ENCODE measurements at regions not wholly inside any gene's neighbourhood (a gene's known extent, or its start where the extent isn't known, plus 50 kb on each side); places are given as distances from the start of the nearest gene placed in this dataset.
"Not testable (repeated sequence)": the region's sequence is repeated elsewhere in the genome, so short reads cannot be mapped to it uniquely, and the experiment has no call there.

DNA sequence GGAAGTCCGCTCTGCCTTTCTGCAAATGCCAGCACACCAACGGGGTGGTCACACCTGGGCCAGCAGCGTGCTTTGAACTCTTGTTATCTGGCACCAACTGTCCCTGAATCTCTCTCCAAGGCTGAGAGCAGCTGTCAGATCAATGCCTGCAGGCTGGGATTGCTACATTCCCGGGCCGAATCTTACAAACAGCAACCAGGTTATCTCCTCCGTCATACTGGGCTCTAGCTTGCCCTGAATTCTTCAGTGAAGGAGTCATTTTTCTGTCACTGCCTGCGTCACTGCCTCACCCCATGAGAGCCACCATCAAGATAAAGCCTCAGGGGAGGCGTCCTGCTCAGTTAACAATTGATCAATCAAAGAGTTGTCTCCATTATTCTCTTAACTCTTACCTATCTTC lies 329.4 kb upstream of the PPARGC1A start:
- Histone ChIP-seq H3K4me3 (no peak overlapping the region), H3K9me3 (no peaks in the 10 kb centered on the region), H3K27me3 (no peaks in the 10 kb centered on the region), H3K36me3 (no peaks in the 10 kb centered on the region)
- no peak for DNase-seq

DNA sequence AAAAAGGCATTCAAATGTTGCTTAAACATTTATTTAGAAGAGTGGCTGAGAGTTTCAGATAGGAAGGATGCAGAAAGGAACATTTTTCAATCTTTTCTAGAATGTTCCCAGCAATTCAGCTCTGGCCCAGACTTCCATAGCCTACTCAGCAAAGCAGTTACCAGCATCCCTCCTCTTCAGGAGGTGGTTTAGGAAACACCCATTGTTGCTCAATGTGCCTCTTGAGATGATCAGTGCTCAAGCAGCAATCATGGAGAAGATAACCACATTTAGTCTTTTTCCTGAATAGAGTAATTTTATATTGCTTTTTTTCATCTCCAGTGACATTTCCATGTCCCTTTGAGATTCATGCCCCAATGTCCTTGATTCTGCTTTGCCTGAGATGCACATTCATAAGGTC lies 328.7 kb upstream of the PPARGC1A start:
- DNase-seq = no peak
- H3K4me3 ChIP-seq = no peak overlapping the region
- H3K36me3 ChIP-seq = no peaks in the 10 kb centered on the region
- no peaks in the 10 kb centered on the region for H3K9me3 ChIP-seq
- H3K27me3 ChIP-seq = no peaks in the 10 kb centered on the region

DNA sequence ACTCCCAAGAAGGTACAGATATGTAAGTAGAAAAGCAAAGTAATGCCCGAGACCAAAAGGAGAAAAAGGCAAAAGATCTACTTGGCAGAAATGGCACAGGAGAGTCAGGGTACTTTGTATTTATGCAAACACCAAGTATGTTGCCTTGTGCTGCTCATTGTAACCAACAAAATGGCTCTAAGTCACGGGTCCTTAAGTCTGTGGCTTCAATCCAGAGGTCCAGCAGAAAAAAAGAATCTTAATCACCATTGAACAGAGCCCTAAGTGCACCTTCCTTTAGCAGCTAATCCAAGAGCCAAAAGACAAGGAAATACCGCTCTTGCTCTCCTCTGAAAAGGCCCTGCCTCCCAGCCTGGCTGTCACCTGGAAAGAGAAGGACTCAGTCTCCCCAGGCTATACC lies 324.9 kb upstream of the PPARGC1A start:
- H3K36me3 ChIP-seq = no peaks in the 10 kb centered on the region
- H3K9me3 ChIP-seq = no peaks in the 10 kb centered on the region

DNA sequence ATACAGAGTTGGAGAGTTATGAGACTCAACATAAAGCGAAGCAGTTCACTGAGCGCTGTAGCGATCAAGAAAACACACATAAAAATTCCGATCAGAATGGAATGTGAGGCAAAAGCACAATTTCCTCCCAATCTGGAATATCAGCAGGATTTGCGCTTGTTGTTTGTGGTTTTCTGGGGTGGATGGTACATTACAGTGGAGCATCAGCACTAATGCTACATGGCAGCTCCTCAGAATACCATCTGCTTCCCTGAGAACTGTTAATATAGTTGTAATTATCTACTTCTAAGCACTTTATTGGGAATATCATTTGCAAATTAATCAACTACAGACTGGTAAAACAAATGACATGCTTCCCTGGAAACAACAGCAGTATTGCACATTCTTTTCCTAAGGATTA lies 324.1 kb upstream of the PPARGC1A start:
- Histone ChIP-seq H3K27me3 (no peaks in the 10 kb centered on the region), H3K4me3 (no peak overlapping the region), H3K9me3 (no peaks in the 10 kb centered on the region), H3K36me3 (no peaks in the 10 kb centered on the region)
- DNase-seq = no peak

More for the DNA sequence above, 324.9 kb upstream of the PPARGC1A start:
- no peak for DNase-seq
- H3K4me3 ChIP-seq = no peak overlapping the region
- no peaks in the 10 kb centered on the region for H3K27me3 ChIP-seq

DNA sequence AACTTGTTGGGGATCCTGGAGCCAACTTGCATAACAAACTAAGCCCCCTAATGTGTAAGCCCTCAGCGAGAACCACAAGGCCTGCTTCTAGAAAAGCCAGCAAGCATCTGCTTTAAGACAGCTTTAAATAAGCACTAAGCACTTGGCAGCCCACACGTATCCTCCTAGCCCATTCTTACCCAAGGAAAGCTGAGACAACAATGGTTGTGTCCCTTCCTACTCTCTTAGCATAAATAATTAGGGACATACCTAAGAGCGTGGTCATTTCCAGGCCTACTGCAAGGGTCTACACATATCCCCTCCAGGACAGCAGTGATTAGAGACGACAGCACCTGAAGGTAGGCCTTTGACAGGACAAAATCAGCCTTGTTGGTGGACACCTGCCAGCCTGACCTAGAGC lies 322.8 kb upstream of the PPARGC1A start:
- no peak for DNase-seq
- Histone ChIP-seq H3K27me3 (no peaks in the 10 kb centered on the region), H3K36me3 (no peaks in the 10 kb centered on the region), H3K4me3 (no peak overlapping the region), H3K9me3 (no peaks in the 10 kb centered on the region)

DNA sequence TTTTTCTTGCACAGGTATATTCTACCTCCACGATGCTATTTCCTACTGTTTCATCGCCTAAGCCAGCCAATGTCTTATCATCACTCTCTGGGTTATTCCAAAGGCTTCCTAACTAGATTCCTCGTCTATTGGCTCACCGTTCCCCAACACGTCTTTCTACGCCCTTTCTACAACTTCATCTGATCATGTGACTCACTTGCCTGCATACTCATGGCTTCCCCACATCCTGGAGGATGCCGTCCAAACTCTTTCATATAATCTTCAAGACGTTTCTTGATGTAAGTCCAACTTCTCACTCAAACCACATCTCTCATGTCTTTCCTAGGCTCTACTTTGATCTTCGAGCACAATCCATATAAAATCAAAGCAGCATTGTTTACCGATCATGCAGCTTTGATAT lies 322.0 kb upstream of the PPARGC1A start:
- Histone ChIP-seq H3K27me3 (no peaks in the 10 kb centered on the region), H3K9me3 (no peaks in the 10 kb centered on the region), H3K36me3 (no peaks in the 10 kb centered on the region), H3K4me3 (no peak overlapping the region)
- DNase-seq = no peak

DNA sequence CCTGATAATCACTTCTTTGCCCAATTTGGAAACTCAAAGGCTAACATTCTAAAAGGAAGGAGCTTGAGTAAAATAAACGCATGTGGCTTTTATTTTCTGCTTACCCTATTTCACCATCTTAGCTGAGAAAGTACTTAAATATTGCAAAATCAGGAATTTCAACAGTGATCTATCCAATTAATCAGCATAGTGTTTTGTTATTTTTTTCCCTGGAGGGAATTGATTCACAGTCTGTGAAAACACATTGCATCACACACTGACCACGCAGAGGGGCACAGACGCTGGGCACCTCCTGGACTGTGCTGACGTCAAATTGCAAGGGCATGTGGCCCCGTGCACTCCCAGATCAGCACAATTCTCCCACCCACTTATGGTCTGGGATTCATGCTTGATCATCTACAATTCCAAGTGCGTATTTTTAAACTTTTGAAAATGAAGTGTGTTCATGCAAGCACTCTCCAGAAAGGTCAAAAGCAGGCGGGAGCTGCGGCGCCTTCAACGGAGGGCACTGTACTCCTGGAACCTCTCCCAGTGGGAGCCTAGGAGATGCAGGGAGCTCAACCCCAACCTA lies 320.6 kb upstream of the PPARGC1A start:
- Histone ChIP-seq H3K4me3 (no peak overlapping the region), H3K36me3 (no peaks in the 10 kb centered on the region), H3K9me3 (no peaks in the 10 kb centered on the region), H3K27me3 (no peaks in the 10 kb centered on the region)
- peak; percentile 17 for DNase-seq

DNA sequence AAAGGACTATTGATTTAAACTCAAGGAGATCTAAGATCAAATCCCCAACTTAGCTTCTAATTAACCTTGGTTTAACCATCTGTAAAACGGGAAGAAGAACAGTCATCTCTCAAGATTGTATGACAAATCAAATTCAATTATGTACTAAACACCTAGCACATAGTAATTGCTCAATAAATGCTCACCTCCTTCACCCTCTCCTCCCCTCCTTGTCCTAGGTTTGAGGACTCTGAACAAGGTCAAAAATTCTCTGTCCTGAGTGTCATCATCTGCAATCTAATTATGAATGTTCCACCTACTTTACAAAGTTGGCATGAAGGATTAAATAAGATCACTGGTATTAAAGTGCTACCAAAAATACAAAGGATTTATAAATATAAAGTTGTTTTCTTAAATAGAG lies 320.1 kb upstream of the PPARGC1A start:
- Histone ChIP-seq H3K9me3 (no peaks in the 10 kb centered on the region), H3K4me3 (no peak overlapping the region), H3K27me3 (no peaks in the 10 kb centered on the region), H3K36me3 (no peaks in the 10 kb centered on the region)
- no peak for DNase-seq

DNA sequence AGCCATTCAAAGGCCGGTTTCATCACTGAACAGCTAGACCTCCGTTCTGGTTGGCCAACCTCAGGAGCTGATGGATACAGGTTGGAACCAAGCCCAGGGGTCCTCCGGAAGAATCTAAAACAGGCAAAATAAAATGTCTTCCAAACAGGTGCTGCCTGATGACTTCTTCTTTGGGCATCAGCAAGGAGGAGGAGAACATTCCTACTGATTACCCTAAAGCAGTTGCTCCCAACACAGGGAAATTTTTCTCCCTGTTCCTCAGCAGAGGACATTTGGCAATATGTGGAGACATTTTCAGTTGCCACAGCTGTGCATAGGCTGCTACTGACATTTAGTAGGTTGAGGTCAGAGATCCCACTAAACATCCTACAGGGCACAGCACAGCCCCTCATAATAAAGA lies 319.3 kb upstream of the PPARGC1A start:
- H3K4me3 ChIP-seq = no peak overlapping the region
- H3K9me3 ChIP-seq = no peaks in the 10 kb centered on the region
- H3K36me3 ChIP-seq = no peaks in the 10 kb centered on the region
- no peak for DNase-seq
- H3K27me3 ChIP-seq = no peaks in the 10 kb centered on the region

DNA sequence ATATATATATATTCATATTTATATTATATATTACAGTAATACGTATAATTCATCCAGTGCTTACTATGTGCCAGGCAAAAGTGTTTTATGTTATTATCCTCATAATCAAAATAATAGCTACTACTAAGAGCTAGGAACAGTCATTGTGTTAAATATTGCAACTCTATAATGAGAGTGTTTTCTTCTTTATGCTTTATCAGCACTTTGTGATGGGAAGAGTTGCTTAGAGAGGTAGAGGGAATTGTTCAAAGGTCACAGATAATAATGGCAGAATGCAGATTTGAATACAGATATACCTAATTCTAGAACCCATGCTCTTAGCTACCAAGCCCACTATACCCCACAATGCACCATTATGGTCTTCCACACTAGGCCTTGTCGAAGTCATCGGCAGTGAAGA lies 318.8 kb upstream of the PPARGC1A start:
- Histone ChIP-seq H3K4me3 (no peak overlapping the region), H3K27me3 (no peaks in the 10 kb centered on the region), H3K9me3 (no peaks in the 10 kb centered on the region), H3K36me3 (no peaks in the 10 kb centered on the region)
- no peak for DNase-seq

DNA sequence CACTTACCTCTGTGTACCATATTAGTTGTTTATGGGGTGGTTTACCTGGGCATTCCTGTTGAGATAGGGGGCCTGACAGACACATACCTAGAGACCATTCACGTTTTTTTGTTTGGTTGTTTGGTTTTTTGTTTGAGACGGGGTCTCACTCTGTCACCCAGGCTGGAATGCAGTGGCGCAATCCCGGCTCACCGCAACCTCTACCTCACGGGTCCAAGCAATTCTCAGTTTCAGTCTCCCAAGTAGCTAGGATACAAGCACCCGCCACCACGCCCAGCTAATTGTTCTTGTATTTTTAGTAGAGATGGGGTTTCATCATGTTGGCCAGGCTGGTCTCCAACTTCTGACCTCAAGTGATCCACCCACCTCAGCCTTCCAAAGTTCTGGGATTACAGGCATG lies 314.9 kb upstream of the PPARGC1A start:
- not testable (repeated sequence) for DNase-seq, H3K36me3 ChIP-seq, H3K27me3 ChIP-seq, H3K4me3 ChIP-seq, H3K9me3 ChIP-seq

DNA sequence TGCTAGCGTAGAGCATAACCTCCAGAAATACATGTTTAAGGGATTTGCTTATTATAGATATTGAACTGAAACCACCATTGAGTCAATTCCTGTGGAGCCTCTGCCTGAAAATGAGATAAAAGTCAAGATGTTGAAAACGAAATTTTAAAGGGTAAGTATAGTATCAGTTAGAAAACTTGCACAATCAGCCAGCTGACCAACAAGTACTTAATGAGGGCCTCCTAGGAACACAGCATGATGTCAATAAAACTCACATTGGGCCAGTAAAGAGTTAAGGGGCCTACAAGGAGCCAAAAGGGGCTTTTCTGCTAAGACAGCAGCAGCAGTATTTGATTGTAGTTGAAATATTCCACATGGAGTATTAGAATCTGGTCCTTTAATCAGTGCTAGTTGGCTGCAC lies 314.1 kb upstream of the PPARGC1A start:
- Histone ChIP-seq H3K36me3 (no peaks in the 10 kb centered on the region), H3K9me3 (no peaks in the 10 kb centered on the region), H3K4me3 (no peak overlapping the region), H3K27me3 (no peaks in the 10 kb centered on the region)
- no peak for DNase-seq

DNA sequence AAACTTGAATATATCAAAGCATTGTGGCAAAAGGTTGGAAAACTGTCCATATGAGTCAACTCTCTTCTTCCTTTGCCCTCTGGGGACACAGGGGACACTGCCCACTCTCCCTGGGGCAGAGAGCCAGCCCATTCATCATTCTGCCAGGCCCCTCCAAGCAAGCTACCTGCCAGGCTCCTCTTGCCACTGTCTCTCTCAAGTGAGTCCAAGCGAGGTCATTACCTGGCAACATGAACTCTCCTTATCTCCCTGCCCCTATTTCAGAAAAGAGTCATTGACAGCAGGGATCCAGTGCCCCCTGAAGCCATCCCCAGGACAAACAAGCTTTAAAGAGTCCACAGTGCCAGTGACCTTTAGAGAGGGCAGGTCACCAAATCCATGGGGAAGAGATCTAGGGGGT lies 312.7 kb upstream of the PPARGC1A start:
- H3K4me3 ChIP-seq = no peak overlapping the region
- no peaks in the 10 kb centered on the region for H3K36me3 ChIP-seq
- H3K9me3 ChIP-seq = no peaks in the 10 kb centered on the region
- H3K27me3 ChIP-seq = no peaks in the 10 kb centered on the region
- DNase-seq = no peak

DNA sequence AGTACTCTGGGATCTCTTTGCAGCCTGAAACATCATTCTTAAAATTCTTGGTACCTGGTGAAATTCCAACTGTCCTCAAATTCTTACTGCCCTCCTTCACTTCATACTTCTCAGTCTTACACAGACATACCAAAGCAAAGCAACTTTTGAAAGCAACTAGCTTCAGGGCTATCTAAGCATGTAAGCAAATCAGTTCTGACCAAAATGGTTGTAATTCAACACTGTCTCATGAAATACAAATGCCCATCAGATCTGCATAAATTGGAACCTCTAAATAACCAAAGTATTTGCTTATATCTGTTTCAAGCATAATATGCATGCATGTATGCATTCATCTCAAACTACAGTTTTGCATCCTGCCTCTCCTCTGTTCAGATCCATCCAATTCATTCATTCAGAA lies 308.1 kb upstream of the PPARGC1A start:
- Histone ChIP-seq H3K36me3 (no peaks in the 10 kb centered on the region), H3K9me3 (no peaks in the 10 kb centered on the region)
- no peak for DNase-seq

DNA sequence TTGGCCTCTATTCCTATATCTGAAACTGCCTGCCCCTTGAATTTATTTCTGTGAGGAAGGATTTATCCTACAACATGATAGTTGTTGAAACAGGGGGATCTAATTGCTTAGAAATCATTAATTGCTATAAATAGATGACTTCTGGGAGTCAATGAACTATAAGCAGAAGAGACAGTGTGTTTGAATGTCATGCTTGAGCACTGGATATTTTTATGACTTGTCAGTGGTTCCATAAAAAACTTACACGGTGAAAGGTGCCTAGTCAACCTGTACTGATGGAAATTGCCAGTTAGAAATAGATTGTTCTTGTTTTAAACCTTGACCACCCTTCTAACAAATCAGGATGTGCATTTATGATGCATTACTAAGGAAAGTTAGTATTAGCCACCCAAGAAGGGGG lies 306.9 kb upstream of the PPARGC1A start:
- H3K27me3 ChIP-seq = no peaks in the 10 kb centered on the region
- no peak for DNase-seq

More for the DNA sequence above, 308.1 kb upstream of the PPARGC1A start:
- H3K27me3 ChIP-seq = no peaks in the 10 kb centered on the region
- H3K4me3 ChIP-seq = no peak overlapping the region

DNA sequence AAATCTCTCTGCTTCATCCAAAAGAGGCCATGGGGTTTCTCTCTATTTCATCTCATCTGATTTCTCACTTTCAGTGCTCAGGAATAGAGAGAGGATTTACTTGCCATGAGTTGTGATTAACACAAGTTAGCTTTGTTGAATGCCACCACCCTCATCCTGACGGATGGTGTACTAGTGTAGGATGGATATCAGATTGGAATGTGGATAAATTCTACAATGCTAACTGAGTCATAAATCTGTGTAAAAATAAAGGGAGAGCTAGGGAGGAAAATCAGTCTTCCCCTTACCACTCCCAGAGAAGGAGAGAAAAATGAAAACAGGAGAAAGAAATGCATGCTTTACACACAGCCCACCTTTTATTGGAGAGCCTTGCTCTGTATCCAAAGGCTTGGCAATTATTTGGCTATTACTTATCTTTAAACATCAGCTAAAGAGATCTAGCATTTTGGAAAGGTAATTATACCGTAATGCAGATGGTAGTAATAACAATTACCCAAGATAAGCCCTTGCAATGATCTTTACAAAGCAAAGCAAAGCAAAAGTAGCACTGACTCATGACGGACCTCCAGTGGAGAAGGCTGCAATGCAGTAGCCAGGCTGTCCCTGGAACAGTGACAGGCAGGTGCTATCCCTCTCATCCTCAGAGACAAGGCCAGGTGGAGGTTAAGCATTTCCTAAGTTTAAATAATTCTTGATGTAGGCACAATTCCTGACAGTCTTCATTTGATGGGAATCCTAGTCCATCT lies 306.3 kb upstream of the PPARGC1A start:
- Histone ChIP-seq H3K9me3 (no peaks in the 10 kb centered on the region), H3K36me3 (no peaks in the 10 kb centered on the region), H3K4me3 (no peak overlapping the region), H3K27me3 (no peaks in the 10 kb centered on the region)
- DNase-seq = no peak

More for the DNA sequence above, 306.9 kb upstream of the PPARGC1A start:
- Histone ChIP-seq H3K9me3 (no peaks in the 10 kb centered on the region), H3K4me3 (no peak overlapping the region), H3K36me3 (no peaks in the 10 kb centered on the region)

DNA sequence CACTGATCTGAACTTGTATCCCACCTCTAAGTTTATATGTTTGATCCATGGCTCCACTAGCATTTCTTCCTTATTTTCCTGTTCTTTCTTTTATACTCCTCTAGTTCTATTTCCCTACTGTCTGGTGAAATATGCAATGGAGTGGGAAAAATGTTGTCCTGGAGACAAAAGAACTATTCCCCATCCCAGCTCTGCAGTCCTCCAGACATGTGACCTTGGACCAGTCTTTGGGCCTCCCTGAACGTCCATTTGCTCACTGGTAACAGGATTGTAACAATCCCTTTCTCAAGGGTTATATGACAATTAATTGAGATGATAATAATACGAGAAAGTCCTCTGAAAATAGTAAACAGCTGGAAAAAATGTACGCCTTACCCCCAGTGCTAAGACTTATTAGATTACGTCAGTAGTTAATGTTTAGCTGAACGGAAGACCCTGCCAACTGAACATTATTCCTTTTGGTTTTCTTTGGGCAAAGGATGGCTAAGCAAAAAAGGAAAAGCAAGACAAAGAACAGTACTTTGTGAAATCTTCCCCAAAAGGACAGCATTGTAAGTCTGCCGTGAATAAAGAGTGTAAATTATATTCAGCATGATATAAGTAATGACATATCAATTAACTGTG lies 302.3 kb upstream of the PPARGC1A start:
- DNase-seq = no peak
- Histone ChIP-seq H3K36me3 (no peaks in the 10 kb centered on the region), H3K27me3 (no peaks in the 10 kb centered on the region), H3K4me3 (no peak overlapping the region), H3K9me3 (no peaks in the 10 kb centered on the region)
